GM20000 (cell line): ENCODE measurements at regions not wholly inside any gene's neighbourhood (a gene's known extent, or its start where the extent isn't known, plus 50 kb on each side); places are given as distances from the start of the nearest gene placed in this dataset.

Experiments used
- DNase-seq: peaks from one replicate; pipeline ENCODE4 v3.0.0; 2012; ENCODE audit warnings: low spot score
- TF ChIP-seq, protein P1 (sequence below): IDR thresholded peaks from 2 replicates; pipeline ENCODE4 v1.5.1; 2012; ENCODE audit warnings: mild to moderate bottlenecking, control low read depth; ENCODE audit errors: extremely low read depth, missing control alignments

GRCh38 chr7:45253368-45253767, 95.8 kb downstream of the RAMP3 start:
- TF ChIP-seq, protein P1, sequence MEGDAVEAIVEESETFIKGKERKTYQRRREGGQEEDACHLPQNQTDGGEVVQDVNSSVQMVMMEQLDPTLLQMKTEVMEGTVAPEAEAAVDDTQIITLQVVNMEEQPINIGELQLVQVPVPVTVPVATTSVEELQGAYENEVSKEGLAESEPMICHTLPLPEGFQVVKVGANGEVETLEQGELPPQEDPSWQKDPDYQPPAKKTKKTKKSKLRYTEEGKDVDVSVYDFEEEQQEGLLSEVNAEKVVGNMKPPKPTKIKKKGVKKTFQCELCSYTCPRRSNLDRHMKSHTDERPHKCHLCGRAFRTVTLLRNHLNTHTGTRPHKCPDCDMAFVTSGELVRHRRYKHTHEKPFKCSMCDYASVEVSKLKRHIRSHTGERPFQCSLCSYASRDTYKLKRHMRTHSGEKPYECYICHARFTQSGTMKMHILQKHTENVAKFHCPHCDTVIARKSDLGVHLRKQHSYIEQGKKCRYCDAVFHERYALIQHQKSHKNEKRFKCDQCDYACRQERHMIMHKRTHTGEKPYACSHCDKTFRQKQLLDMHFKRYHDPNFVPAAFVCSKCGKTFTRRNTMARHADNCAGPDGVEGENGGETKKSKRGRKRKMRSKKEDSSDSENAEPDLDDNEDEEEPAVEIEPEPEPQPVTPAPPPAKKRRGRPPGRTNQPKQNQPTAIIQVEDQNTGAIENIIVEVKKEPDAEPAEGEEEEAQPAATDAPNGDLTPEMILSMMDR = no peak
- DNase-seq = no peak

GRCh38 chr7:45255187-45255586, 97.6 kb downstream of the RAMP3 start:
- TF ChIP-seq, protein P1 = no peak
- no peak for DNase-seq

DNA sequence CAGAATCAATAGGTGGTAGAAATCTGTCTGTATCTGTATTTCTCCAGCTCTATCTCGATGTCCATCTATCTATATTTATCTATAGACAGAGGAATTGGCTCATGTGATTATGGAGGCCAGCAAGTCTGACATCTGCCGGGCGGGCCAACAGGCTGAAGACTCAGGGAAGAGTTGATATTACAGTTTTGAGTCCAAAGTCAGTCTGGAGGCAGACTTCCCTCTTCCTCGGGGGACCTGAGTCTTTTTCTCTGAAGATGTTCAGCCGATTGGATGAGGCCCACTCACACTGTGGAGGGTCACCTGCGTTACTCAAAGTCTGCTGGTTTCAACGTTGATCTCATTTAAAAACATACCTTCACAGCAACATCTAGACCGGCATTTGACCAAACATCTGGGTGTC, 98.7 kb downstream of the RAMP3 start:
- TF ChIP-seq, protein P1 = no peak
- no peak for DNase-seq

DNA sequence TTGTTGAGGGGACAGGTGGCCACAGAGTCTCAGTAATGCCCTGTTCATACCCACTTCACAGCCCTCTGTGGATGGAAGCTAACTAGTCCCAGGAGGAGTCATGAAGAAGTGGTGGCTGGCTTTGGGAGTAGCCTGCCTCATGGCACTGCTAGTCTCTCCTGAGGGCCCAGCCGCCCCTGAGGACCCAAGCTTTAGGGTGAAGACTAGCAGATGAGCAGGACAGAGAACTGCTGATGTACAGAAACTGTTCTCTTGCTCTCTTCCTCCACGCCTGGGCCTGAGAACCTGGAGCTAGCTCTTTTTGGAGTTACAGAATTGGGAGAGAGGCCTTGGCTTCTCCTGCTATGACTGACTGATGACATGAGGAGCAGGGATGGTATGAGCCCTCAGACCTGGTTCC, 99.2 kb downstream of the RAMP3 start:
- DNase-seq = no peak
- TF ChIP-seq, protein P1 = no peak

GRCh38 chr7:45257284-45257683, 99.7 kb downstream of the RAMP3 start:
- no peak for DNase-seq
- TF ChIP-seq, protein P1 = no peak

DNA sequence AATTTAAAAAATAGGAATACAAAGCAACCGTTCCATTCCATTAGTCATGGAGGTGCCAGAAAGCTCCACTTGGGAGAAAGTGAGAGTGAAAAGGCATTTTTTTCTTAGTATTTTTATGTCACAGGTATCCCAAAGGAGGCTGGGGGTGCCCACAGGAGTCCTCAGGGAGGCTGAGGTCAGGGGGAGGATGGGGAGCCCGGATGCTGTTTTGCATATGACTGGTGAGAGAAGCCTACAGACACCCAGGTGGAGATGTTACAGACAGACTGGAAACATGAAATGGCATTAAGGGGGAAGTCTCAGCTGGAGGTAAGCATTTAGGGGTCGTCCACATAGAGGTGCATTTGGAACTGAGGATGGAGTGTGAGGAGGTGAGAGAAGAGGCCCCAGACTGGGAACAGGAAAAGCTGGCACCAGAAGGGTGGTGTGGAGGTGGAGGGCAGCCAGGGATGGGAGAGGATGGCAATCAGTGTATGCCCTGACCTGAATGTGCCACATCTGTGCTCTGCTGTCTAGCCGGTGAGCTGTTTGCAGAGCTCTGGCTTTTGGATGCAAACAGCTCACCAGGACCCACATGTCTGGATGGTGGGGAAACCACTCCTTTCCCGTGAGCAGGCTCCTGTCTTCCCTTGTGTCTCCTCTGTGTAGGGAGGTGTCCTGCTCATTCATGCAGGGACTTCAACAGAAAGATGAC, 101.1 kb downstream of the RAMP3 start:
- DNase-seq = no peak
- TF ChIP-seq, protein P1 = no peak

GRCh38 chr7:45259227-45259596, 101.6 kb downstream of the RAMP3 start:
- no peak for DNase-seq
- TF ChIP-seq, protein P1 = no peak
